Astrocyte (in vitro differentiated cells and primary cell): ENCODE measurements at regions not wholly inside any gene's neighbourhood (a gene's known extent, or its start where the extent isn't known, plus 50 kb on each side); places are given as distances from the start of the nearest gene placed in this dataset.

Experiments
- EZH2 ChIP-seq: IDR thresholded peaks from 2 replicates; pipeline ENCODE4 v1.6.1; 2012; ENCODE audit warnings: mild to moderate bottlenecking, low read length, inconsistent platforms; ENCODE audit not compliant: insufficient read depth
- TF ChIP-seq, protein P1 (sequence below): IDR thresholded peaks from 2 replicates; pipeline ENCODE4 v1.5.1; 2011; ENCODE audit warnings: low read depth, mild to moderate bottlenecking, inconsistent platforms, low read length, moderate library complexity; ENCODE audit not compliant: insufficient read depth

DNA sequence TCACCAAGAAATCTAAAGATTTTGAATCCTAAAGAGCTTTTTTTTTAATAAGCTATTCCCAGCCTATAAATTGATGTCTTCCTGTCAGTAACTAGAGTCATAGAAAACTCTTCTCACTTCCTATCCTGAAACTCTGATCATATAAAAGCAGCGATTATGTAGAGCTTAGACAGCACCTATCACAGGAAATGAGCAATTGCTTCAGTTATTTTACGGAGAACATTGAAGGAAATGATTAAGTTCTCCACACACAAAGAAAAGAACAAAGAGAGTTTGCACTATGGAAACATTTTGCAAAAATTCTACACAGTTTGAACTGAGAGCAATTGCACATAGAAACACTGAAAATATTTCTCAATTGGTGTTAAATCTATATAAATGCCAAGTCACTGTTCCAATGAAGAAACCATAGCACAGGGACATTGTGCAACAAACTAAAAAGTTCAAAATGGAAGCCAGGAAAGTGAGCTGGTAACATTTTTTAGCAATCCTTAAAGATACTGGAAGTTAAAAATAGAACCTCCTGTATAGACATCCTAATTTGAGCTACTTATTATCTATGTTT, 291.5 kb upstream of the ARHGEF26 start:
- TF ChIP-seq, protein P1, sequence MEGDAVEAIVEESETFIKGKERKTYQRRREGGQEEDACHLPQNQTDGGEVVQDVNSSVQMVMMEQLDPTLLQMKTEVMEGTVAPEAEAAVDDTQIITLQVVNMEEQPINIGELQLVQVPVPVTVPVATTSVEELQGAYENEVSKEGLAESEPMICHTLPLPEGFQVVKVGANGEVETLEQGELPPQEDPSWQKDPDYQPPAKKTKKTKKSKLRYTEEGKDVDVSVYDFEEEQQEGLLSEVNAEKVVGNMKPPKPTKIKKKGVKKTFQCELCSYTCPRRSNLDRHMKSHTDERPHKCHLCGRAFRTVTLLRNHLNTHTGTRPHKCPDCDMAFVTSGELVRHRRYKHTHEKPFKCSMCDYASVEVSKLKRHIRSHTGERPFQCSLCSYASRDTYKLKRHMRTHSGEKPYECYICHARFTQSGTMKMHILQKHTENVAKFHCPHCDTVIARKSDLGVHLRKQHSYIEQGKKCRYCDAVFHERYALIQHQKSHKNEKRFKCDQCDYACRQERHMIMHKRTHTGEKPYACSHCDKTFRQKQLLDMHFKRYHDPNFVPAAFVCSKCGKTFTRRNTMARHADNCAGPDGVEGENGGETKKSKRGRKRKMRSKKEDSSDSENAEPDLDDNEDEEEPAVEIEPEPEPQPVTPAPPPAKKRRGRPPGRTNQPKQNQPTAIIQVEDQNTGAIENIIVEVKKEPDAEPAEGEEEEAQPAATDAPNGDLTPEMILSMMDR, result no peak
- no peak for TF ChIP-seq EZH2
